HCT116 (cell line): ENCODE measurements at regions not wholly inside any gene's neighbourhood (a gene's known extent, or its start where the extent isn't known, plus 50 kb on each side); places are given as distances from the start of the nearest gene placed in this dataset.

Source experiments
- ATAC-seq: fragments of 200-7000 bp; cut with Tn5 transposase; 2 replicates; pipeline ENCODE4 v1.9.1; 2020; ENCODE audit warnings: mild to moderate bottlenecking, moderate library complexity
- BruUV-seq: library from RNA; stranded (reverse); fragments of 400-500 nt; replicated peaks from 2 replicates; lab custom pipeline; 2021; lab: Mats Ljungman, UMichigan
- CTCF ChIA-PET: fragments of 300-600 bp; sonication (Branson Sonifier 250); formaldehyde crosslinking; loops from one replicate; lab custom pipeline; 2021; ENCODE audit warnings: antibody characterized with exemption; lab: Charles Lee
- POLR2A ChIA-PET: fragments of 300-600, 350-600 bp; sonication (Branson Sonifier 250); formaldehyde crosslinking; loops from one replicate; lab custom pipeline; 2021; ENCODE audit warnings: antibody characterized with exemption; lab: Charles Lee
- RAD21 ChIA-PET, 2 experiments: fragments of 300-600 bp; sonication (Branson Sonifier 250); formaldehyde crosslinking; loops; one replicate each; lab custom pipeline; 2023; ENCODE audit warnings: low total read pairs in 2 of 2; ENCODE audit not compliant: uncharacterized antibody in 2 of 2, unreplicated experiment in 2 of 2, low non-redundant PET in 1 of 2; lab: Charles Lee
- DNase-seq: peaks from one replicate; pipeline ENCODE4 v3.0.0-alpha.2; 2010; ENCODE audit warnings: low read depth, low spot score
- H2AFZ ChIP-seq: fragments of 200-600 bp; shearing (Covaris generic), sonication (generic); 2 replicates; pipeline ENCODE4 v1.6.1; 2017; ENCODE audit warnings: low read depth, mixed run types, mixed read lengths, antibody characterized with exemption, low read length; ENCODE audit not compliant: poor library complexity, severe bottlenecking
- H3K27ac ChIP-seq: 2 replicates; pipeline ENCODE4 v1.5.1; 2012; ENCODE audit warnings: low read depth, low read length
- H3K27me3 ChIP-seq: fragments of 200-600 bp; sonication (generic); 2 replicates; pipeline ENCODE4 v1.6.1; 2016; ENCODE audit warnings: mixed run types, low read length, mixed read lengths; ENCODE audit not compliant: insufficient read depth
- H3K36me3 ChIP-seq, 2 experiments: fragments of 200-500 bp in 1 of 2; fragments of 200-600 bp in 1 of 2; sonication (Bioruptor generic) in 1 of 2; sonication (generic) in 1 of 2; 2 replicates each; pipeline versions ENCODE4 v1.5.1 to v1.6.1; 2014 to 2016; ENCODE audit warnings: low read length in 2 of 2, inconsistent platforms in 1 of 2, mixed read lengths in 1 of 2, mixed run types in 1 of 2; ENCODE audit not compliant: insufficient read depth in 2 of 2, control insufficient read depth in 1 of 2
- H3K4me1 ChIP-seq, 2 experiments: fragments of 200-600 bp in 1 of 2; sonication (generic) in 1 of 2; 2 replicates each; pipeline versions ENCODE4 v1.5.1 to v1.6.1; 2012 to 2017; ENCODE audit warnings: low read length in 2 of 2, inconsistent platforms in 1 of 2, mild to moderate bottlenecking in 1 of 2, mixed read lengths in 1 of 2, mixed run types in 1 of 2, moderate library complexity in 1 of 2; ENCODE audit not compliant: insufficient read depth in 2 of 2, control insufficient read depth in 1 of 2
- H3K4me2 ChIP-seq: fragments of 200-600 bp; sonication (generic); 2 replicates; pipeline ENCODE4 v1.6.1; 2017; ENCODE audit warnings: mixed run types, low read length, mixed read lengths
- H3K4me3 ChIP-seq, 2 experiments: fragments of 200-600 bp in 1 of 2; sonication (generic) in 1 of 2; replicated peaks in 1 of 2; 2 replicates each; pipeline ENCODE4 v1.5.1; 2011 to 2016; ENCODE audit warnings: low read length in 2 of 2, control low read depth in 1 of 2, low read depth in 1 of 2, mild to moderate bottlenecking in 1 of 2, mixed read lengths in 1 of 2, mixed run types in 1 of 2
- H3K79me2 ChIP-seq: fragments of 200-600 bp; sonication (generic); 2 replicates; pipeline ENCODE4 v1.6.1; 2017; ENCODE audit warnings: mild to moderate bottlenecking, mixed run types, low read length, moderate library complexity, mixed read lengths; ENCODE audit not compliant: insufficient read depth
- H3K9ac ChIP-seq: fragments of 200-600 bp; sonication (generic); 2 replicates; pipeline ENCODE4 v1.6.1; 2016; ENCODE audit warnings: low read length, mixed read lengths
- H3K9me2 ChIP-seq: fragments of 200-600 bp; sonication (generic), shearing (Covaris generic); 2 replicates; pipeline ENCODE4 v1.6.1; 2017; ENCODE audit warnings: mixed run types, mild to moderate bottlenecking, moderate library complexity; ENCODE audit not compliant: insufficient read depth
- H3K9me3 ChIP-seq, 2 experiments: fragments of 200-500 bp in 1 of 2; fragments of 200-600 bp in 1 of 2; sonication (Bioruptor generic) in 1 of 2; sonication (generic) in 1 of 2; 2 replicates each; pipeline ENCODE4 v1.6.1; 2014 to 2017; ENCODE audit warnings: low read length in 2 of 2, mixed read lengths in 2 of 2, inconsistent platforms in 1 of 2, low read depth in 1 of 2, mild to moderate bottlenecking in 1 of 2, mixed run types in 1 of 2, moderate library complexity in 1 of 2; ENCODE audit not compliant: control insufficient read depth in 1 of 2, insufficient read depth in 1 of 2
- H4K20me1 ChIP-seq: fragments of 200-600 bp; sonication (generic), shearing (Covaris generic); 2 replicates; pipeline ENCODE4 v1.6.1; 2017; ENCODE audit warnings: mixed run types, mild to moderate bottlenecking, moderate library complexity; ENCODE audit not compliant: insufficient read depth
- ATF3 ChIP-seq: IDR thresholded peaks from 2 replicates; pipeline ENCODE4 v1.6.1; 2012
- CBX3 ChIP-seq: IDR thresholded peaks from 2 replicates; pipeline ENCODE4 v1.6.1; 2012; ENCODE audit warnings: low read depth
- ELF1 ChIP-seq: IDR thresholded peaks from 2 replicates; pipeline ENCODE4 v1.6.1; 2012; ENCODE audit warnings: low read depth, borderline replicate concordance
- EZH2phosphoT487 ChIP-seq: fragments of 200-600 bp; IDR thresholded peaks from 2 replicates; pipeline ENCODE4 v1.6.1; 2018; ENCODE audit warnings: antibody characterized with exemption, borderline replicate concordance
- FOSL1 ChIP-seq: IDR thresholded peaks from 2 replicates; pipeline ENCODE4 v1.6.1; 2012; ENCODE audit warnings: low read depth
- POLR2A ChIP-seq: IDR thresholded peaks from 2 replicates; pipeline ENCODE4 v1.7.0; 2011; ENCODE audit warnings: borderline replicate concordance; ENCODE audit not compliant: insufficient read depth, insufficient read length; ENCODE audit errors: extremely low read depth
- POLR2AphosphoS5 ChIP-seq: IDR thresholded peaks from 2 replicates; pipeline ENCODE4 v1.6.1; 2011; ENCODE audit warnings: mild to moderate bottlenecking, low read depth, low read length, moderate library complexity
- RAD21 ChIP-seq: IDR thresholded peaks from 2 replicates; pipeline ENCODE4 v1.6.1; 2012; ENCODE audit warnings: low read depth, mild to moderate bottlenecking
- REST ChIP-seq: IDR thresholded peaks from 2 replicates; pipeline ENCODE4 v1.6.1; 2012; ENCODE audit warnings: low read depth
- SIN3A ChIP-seq: IDR thresholded peaks from 2 replicates; pipeline ENCODE4 v1.6.1; 2012; ENCODE audit warnings: low read depth
- SP1 ChIP-seq: IDR thresholded peaks from 2 replicates; pipeline ENCODE4 v1.6.1; 2012; ENCODE audit warnings: low read depth
- ZFX ChIP-seq: fragments of 450-650 bp; IDR thresholded peaks from 2 replicates; pipeline ENCODE4 v1.6.1; 2017
- ZNF274 ChIP-seq: fragments of 200-500 bp; sonication (Bioruptor generic); IDR thresholded peaks from 2 replicates; pipeline ENCODE4 v1.6.1; 2014; ENCODE audit warnings: mild to moderate bottlenecking, low read depth, low read length, inconsistent platforms
- intact Hi-C: fragments of 100-400 bp; cut with micrococcal nuclease; formaldehyde crosslinking; loops from 2 replicates; pipeline ENCODE4 v1.10.0; 2022
- TF ChIP-seq, protein P1 (sequence below): IDR thresholded peaks from 2 replicates; pipeline ENCODE4 v1.6.1; 2012
- TF ChIP-seq, protein P2 (sequence below), 3 experiments: fragments of 200-600 bp in 1 of 3; sonication (generic) in 1 of 3; IDR thresholded peaks in 2 of 3; conservative IDR thresholded peaks in 1 of 3; 2 replicates each; pipeline ENCODE4 v1.5.1; 2012 to 2017; ENCODE audit warnings: low read depth in 2 of 3, low read length in 2 of 3, antibody characterized with exemption in 1 of 3, borderline replicate concordance in 1 of 3, control low read depth in 1 of 3, mild to moderate bottlenecking in 1 of 3, mixed read lengths in 1 of 3, mixed run types in 1 of 3, moderate library complexity in 1 of 3; ENCODE audit not compliant: insufficient read depth in 1 of 3

DNA sequence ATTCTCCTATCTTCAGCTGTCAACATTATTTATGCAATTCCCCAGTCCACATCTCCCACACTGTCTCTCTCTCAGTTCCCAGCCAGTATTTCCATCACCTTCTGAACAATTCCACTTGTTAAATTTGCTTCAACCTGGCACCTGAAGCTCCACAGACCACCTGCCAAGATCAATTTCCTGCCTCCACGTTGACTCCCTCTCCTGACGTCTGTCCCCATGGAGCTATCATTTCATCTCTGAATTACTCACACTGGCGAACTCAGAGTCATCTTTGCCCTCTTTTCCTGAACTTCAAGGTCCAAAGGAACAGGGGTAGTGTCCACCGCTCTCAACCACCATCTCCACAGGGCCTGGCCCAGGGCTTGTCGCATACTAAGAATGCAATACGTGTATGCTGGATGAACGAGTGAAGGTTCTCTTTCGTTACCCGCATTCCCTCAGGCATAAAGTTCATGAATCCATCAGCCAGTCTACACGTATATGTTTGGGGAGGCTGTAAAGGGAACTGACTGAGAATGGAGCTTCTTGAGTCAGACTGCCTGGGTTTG is 183.3 kb downstream of the JCAD start:
- Histone ChIP-seq H3K9me2 (no peaks in the 10 kb centered on the region), H4K20me1 (no peaks in the 10 kb centered on the region), H3K4me3 (no peak overlapping the region), H2AFZ (no peak overlapping the region), H3K9ac (no peak overlapping the region), H3K79me2 (no peaks in the 10 kb centered on the region), H3K27ac (no peak overlapping the region), H3K4me1 (no peaks in the 10 kb centered on the region), H3K27me3 (no peaks in the 10 kb centered on the region), H3K4me2 (no peak overlapping the region), H3K36me3 (no peaks in the 10 kb centered on the region), H3K9me3 (no peaks in the 10 kb centered on the region)
- intact Hi-C loops: no loop called here
- RAD21 ChIA-PET: no interaction called here
- DNase-seq (no peak), ATAC-seq (no peak)
- POLR2A ChIA-PET: no interaction called here
- TF ChIP-seq, protein P1, sequence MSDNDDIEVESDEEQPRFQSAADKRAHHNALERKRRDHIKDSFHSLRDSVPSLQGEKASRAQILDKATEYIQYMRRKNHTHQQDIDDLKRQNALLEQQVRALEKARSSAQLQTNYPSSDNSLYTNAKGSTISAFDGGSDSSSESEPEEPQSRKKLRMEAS: no peak
- no peak for TF ChIP-seq ZNF274
- TF ChIP-seq RAD21: no peak
- no peak for TF ChIP-seq REST
- CTCF ChIA-PET: no interaction called here
- BruUV-seq: no TSS peak

DNA sequence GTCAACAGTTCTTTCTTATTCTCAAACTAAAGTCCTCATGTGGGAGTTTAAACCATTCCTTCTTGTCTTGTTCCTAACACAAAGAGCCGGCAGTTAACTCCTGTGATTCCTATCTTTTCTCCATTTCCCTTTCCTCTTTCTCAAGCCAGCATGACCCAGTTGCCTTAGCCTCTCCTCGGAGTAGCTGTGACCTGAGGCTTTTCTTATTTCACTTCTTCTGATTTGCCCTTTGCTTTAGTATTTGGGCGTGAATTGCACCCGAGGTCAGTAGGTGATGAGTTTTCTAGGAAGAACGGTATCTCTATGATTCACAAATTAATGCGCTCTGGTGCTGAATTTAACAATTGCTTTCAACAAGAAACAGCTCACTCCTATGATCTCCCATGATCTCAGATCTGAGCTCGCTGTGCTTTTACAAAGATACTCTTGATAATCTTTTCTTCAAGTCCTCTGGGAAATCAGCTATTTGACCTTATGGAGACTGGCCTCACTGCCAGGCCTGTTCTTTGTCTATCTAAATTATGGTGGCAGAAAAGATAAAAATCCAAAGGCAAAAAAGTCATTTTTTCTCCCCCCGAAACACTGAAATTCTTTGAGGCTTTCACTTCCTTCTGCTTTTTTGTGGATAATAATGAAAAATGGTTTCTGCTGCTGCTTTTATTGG is 184.6 kb downstream of the JCAD start:
- CTCF ChIA-PET: no interaction called here
- no peak overlapping the region for H3K4me3 ChIP-seq
- no peaks in the 10 kb centered on the region for H3K79me2 ChIP-seq
- ATAC-seq: no peak
- H3K4me2 ChIP-seq: no peak overlapping the region
- no peaks in the 10 kb centered on the region for H3K36me3 ChIP-seq
- POLR2A ChIA-PET: no interaction called here
- H3K9ac ChIP-seq: no peak overlapping the region
- H3K27me3 ChIP-seq: no peaks in the 10 kb centered on the region
- no peak for DNase-seq
- H3K9me2 ChIP-seq: no peaks in the 10 kb centered on the region
- H3K9me3 ChIP-seq: no peaks in the 10 kb centered on the region
- no peaks in the 10 kb centered on the region for H4K20me1 ChIP-seq
- no peak overlapping the region for H3K27ac ChIP-seq
- H2AFZ ChIP-seq: no peak overlapping the region
- no TSS peak for BruUV-seq
- RAD21 ChIA-PET: no interaction called here
- intact Hi-C loops: no loop called here
- no peaks in the 10 kb centered on the region for H3K4me1 ChIP-seq
- TF ChIP-seq, protein P2, sequence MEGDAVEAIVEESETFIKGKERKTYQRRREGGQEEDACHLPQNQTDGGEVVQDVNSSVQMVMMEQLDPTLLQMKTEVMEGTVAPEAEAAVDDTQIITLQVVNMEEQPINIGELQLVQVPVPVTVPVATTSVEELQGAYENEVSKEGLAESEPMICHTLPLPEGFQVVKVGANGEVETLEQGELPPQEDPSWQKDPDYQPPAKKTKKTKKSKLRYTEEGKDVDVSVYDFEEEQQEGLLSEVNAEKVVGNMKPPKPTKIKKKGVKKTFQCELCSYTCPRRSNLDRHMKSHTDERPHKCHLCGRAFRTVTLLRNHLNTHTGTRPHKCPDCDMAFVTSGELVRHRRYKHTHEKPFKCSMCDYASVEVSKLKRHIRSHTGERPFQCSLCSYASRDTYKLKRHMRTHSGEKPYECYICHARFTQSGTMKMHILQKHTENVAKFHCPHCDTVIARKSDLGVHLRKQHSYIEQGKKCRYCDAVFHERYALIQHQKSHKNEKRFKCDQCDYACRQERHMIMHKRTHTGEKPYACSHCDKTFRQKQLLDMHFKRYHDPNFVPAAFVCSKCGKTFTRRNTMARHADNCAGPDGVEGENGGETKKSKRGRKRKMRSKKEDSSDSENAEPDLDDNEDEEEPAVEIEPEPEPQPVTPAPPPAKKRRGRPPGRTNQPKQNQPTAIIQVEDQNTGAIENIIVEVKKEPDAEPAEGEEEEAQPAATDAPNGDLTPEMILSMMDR (IDR thresholded peaks at IDR 0.05 in 2 of 3, conservative IDR thresholded peaks at IDR 0.05 in 1 of 3; ENCODE audit: borderline replicate concordance in 1 of 3, insufficient read depth in 1 of 3, low read depth in 2 of 3, low read length in 2 of 3): no peak
- TF ChIP-seq ATF3 (no peak), CBX3 (no peak), SIN3A (no peak), FOSL1 (no peak), POLR2AphosphoS5 (no peak), EZH2phosphoT487 (no peak), POLR2A (no peak), ELF1 (no peak), SP1 (no peak), ZFX (no peak)
